NCI-H69 (cell line): ENCODE measurements at regions not wholly inside any gene's neighbourhood (a gene's known extent, or its start where the extent isn't known, plus 50 kb on each side); places are given as distances from the start of the nearest gene placed in this dataset.

Experiments used
- DNase-seq: peaks from one replicate; lab custom pipeline; 2025; lab: John Stamatoyannopoulos, UW

DNA sequence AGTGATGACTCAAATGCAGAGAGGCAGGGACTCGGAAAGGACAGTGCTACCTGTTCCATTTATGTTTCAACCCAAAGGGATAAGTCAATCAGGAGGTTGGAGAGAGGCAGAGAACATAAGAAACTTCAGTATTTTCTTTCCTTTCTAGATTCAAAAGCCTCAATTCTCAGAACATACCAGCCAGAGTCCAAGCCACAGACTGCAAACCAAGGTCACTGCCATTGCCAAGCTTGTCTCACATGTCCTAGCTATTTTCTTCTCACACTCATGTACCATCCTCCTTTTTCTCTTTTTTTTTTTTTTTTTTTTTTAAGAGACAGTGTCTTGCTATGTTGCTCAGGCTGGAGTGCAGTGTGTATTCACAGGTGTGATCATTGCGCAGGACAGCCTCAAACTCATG, 111.7 kb upstream of the AKIP1 start:
- no peak for DNase-seq

DNA sequence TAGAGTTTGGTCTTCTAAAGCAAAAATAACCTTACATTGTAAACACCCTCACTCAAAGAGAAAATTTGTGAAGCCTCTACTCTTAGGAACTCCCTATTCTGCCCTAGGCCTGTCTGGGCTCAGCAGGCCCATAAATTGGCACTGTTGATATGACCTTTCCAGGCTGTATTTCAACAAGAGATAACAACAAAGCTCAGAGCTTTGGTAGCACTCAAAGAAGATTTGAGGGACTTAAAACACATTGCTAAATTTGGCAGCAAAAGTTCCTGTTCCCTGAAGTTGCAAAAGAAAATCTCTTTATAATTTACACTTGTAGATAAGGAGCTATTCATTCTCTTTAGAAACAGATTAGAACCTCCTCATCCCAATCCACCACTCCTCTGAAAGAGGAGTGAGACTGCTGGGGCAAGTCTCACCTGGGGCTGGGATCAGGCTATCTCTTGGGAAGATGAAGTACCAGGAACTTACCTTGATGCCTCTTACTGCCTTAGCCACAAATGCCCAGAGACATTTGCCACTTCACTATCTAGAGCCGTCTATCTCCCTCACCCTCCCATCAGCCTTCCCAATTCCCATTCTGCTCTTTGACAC, 110.4 kb upstream of the AKIP1 start:
- DNase-seq = no peak

GRCh38 chr11:8801121-8801520, 109.9 kb upstream of the AKIP1 start:
- no peak for DNase-seq

- DNase-seq = no peak
Measured at GRCh38 chr11:8802251-8802650, 108.7 kb upstream of the AKIP1 start.

DNA sequence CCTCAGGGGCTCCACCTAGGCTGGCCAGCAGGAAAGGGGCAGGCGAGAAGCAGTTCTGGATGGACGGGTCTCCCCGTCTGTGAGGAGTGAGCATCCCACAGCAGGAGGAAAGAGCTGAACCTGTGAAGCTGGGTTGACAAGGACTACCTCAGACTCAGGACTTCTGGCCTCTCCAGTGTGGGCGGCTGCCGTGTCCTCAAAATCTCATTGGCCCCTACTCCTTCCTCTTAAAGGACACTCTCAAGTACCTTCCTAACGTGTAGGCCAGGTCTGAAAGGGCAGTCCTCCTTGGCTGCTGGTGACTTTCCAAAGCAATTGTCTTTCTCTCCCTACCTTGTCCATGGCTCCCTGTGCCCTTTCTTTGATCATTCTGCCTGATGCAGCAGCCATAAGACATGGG, 107.0 kb upstream of the AKIP1 start:
- DNase-seq = no peak

DNA sequence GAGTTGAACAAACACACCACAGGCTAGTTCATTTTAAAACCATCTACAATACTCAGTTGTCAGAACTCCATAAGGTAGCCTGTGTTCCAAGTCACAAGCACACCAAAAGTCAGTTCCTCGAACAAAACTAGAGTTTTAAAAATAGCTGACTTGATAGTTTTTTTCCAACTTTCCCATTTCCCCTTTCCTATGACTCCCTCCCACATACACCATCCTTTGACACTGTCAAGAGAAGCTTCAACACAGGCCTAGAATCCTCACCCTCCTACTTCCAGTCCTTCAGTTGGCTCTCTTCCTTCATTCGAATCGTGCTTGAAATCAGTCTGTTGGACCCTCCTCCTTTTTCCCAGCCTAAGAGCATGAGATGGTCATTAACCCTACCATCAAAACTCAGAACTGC, 105.7 kb upstream of the AKIP1 start:
- DNase-seq = no peak

- no peak for DNase-seq
Measured at GRCh38 chr11:8806974-8807373, 104.0 kb upstream of the AKIP1 start.

DNA sequence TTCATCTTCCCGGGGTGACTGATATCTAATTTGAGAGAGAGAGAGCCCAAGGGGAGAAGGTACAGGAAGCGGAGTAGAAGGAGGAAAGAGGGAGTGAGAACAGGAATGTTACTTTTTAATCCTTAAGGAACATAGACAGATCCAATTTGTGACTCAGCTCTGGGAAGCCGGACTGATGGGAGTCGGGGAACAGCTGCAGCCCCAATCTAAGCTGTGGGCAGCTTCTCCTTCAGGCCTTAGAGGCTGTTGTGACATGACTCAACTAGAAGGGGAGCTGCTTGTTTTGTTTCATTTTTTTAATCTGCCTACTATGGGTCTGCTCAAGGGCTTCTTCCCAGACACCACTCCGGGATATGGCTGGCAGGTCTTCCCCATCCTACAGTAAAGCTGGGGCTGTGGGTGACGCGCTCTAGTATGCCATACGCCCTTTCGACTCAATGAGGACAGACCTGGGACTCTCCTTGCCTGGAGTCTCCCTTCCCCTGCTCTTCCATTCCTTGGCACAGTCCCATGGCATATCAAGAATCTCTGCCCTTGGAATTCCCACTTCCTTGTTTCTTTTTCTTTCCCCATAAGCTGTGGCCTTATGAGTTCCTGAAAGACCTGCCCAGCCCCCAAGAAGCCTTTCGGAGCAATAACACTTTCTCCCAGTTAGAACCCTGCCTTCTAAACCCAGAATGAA, 103.3 kb upstream of the AKIP1 start:
- no peak for DNase-seq

GRCh38 chr11:8808226-8808585, 102.8 kb upstream of the AKIP1 start:
- DNase-seq = no peak

DNA sequence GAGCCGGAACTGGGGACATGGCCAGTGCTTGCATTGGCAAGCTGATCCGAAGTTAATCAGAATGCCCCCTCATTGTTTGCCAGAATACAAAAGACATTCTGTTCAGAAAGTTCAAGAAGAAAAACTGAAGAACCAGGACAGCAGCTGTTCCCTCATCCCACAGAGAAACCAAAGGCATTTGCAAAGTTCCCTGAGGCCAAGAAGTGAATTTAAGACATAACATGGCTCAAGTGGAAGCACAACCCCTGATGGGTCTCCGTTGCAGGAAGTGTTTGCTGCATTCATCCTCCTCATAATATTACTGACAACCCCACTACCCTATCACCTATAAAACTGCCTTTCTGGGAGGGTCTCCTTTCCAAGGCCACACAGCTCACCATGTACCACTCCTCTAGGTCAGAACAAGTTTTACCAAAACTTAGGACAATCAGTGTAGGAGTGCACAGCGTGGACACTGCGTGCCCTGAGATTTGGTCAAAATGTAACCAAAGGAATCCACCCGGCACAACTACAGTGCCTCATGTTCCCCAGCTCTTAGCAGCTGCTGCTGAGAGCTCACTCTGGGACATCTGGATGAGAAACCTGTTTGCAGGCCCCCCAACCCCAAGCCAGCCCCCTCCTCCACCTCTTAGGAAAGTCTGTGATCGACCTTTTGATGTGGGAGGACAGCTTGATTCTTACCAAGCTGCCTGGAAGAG, 101.6 kb upstream of the AKIP1 start:
- no peak for DNase-seq

DNA sequence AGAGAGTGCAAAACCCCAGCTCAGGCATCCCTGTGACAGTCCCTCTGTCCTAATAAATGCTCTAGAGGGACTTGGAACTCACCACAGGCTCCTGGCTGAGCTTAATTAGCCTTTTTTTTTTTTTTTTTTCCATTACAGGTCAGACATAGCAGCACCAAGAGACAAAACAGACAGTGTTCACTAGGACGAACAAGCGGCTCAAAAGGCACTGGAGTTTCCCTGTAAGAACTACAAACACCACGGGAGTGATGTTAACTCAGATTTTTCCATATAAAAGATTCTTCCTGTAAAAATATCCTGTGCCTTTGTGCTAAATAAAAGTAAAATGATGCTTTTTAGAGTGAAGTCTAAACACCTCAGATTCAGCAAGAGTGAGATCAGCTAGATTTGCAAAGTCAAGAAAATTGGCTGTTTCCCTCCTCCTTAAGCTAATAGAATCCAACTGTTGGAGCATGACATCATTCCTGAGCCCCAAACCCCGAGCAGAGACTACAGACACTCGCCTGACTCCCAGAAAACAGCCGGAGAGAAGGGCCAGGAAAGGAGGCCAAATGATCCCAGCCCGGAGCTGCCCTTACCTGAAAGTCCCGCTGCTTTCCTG, 101.0 kb upstream of the AKIP1 start:
- DNase-seq = peak; percentile 78

DNA sequence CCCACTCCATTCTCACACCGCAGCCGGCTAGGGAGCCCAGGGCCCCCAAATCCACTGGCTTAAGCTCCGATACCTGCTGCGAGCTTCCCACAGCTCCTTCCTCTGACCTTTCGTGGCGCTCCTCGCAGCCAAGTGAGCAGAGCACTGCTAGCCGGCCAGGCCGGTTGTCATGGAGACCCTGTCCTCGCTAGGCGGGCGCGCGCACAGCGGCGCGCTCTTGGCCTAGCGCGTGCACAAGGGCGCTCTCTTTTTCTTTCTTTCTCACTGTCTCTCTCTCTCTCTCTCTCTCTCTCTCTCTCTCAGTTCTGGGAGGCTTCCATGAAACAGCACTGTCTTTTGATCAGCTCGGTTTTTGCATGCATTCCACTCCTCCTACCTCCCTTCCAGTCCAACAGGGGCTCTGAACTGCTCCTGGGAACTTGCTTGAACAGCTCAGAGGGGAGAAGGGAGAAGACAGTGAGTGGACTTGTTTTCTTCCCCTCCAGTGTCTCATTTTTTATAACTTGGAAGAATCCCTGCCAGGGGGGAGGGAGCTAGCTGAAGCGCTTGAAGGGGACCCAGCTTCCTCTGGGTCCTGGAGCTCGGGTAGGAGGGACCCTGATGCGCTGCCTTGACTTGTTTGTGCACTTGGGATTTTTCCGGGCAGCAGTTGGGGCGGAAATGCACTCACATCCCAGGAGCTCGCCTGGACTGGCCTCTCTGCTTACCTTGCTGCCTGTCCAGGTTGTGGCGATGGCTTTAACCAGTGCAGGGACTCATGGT, 100.3 kb upstream of the AKIP1 start:
- peak; percentile 95 for DNase-seq

DNA sequence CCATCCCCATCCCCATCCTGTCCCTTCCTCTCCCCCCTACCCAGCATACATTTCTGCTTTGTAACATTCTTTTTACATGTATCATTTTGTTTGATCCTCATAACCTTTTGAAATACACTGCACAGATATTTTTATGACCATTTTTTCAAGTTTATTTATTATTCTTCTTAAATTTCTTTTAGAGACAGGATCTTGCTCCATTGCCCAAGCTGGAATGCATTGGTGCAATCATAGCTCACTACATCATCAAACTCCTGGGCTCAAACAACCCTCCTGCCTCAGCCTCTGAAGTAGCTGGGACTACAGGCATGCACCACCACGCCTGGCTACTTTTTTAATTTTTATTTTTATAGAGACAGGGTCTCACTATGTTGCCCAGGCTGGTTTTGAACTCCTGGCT, 99.4 kb upstream of the AKIP1 start:
- DNase-seq = no peak

GRCh38 chr11:8812438-8812837, 98.6 kb upstream of the AKIP1 start:
- no peak for DNase-seq

GRCh38 chr11:8813658-8814057, 97.3 kb upstream of the AKIP1 start:
- peak; percentile 87 for DNase-seq

DNA sequence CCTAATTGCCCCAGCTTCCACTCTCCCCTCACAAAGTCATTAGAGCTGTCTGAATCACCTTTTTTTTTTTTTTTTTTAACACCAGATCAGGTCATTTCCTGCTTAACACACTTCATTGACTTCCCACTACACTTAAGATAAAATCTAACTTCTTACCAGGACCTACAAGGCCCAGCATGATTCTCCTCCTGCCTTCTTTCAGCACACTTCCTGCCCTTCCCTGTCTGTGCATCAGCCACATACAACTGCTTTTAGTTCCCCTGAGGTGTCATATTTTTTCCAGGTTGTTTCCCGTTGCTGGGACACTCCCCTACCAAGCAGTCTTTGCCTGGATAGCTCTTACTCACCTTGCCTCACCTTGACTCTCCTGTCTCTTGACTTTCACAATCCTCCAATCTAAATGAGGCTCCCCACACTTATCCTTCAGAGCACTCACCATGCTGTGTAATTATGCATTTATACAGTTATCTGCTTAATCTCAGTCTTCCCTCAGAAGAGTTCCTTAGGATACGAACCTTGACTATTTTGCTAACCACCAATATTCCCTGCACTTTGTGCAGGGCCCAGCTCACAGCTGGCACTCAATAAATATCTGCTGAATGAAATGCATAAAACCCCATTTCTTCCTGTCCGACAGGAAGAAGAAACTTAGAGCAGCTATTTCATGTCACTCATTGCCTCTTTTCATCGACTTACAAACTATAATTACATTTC, 96.6 kb upstream of the AKIP1 start:
- DNase-seq = peak; percentile 66

GRCh38 chr11:8814923-8815240, 96.1 kb upstream of the AKIP1 start:
- no peak for DNase-seq

DNA sequence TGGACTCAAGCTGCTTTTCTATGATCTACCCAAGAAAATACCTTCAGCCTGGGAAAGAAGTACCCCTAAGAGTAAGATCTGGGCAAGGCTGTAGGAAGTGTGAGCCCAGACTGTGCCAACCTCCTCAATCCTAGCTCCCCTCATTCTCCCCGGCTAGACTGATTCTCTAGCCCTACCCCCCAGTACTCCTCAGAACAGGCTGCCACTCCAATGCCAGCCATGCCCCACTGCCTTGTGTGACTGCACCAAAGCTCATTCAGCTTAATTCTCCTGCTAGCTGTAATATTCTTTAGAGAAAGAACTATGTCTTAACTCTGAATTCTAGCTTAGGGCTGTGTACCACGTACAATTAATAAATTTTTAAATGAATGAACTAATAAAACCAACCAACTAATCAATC, 92.6 kb upstream of the AKIP1 start:
- DNase-seq = no peak

DNA sequence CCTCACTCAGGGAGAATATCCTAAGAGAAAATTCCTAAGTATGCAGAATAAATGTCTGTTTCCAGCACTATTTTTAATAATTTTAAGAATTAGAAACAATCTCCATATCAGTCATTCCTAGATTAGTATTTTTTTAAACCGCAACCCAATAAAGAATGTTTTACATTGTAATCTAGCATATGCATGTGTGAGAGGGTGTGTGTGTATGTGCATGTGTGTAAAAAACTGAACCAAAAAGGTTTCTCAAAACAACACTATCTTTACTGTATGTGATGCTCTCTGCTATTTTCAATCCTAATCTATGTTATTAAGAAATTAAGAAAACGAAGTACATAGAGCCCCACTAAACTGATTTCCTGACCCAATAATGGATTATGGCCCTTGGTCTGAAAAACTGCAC, 90.6 kb upstream of the AKIP1 start:
- no peak for DNase-seq

DNA sequence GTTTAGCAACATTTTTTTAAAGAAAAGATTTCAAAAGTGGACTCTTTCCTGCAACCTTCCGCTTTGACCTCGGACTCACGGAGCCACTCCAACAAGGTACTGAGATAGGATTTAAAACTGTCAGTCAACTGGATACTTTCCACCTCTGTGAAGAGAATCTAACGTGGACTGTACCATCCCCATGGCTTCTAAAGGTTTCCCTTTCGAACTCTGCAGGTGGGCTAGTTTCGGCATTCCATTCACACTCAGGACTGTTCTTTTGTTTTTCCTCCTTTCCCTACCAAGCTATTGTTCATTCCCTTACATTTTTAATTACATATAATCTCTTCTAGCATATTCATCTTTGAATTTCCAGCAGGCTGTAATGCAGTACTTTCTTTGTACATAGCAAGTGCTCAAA, 88.5 kb upstream of the AKIP1 start:
- no peak for DNase-seq

DNA sequence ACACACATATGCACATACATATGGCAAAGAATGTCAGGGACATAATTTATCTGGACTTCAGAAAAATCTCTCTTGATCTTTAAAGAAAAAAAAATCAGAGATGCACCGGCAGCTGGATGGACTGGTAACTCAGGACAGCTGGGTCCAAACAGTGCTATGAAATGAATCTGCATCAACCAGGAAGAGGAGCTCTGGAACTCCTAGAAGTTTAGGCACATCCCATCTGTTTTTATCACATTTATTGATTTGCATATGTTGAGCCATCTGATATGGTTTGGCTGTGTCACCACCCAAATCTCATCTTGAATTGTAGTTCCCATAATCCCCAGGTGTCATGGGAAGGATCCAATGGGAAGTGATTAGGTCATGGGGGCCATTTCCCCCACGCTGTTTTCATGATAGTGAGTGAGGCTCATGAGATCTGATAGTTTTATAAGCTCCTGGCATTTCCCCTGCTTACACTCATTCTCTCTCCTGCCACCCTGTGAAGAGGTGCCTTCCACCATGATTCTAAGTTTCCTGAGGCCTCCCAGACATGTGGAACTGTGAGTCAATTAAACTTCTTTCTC, 87.7 kb upstream of the AKIP1 start:
- no peak for DNase-seq
